HTERT RPE-1 (cell line): ENCODE measurements at regions not wholly inside any gene's neighbourhood (a gene's known extent, or its start where the extent isn't known, plus 50 kb on each side); places are given as distances from the start of the nearest gene placed in this dataset.

Experiments
- in situ Hi-C: fragments of 300-500 bp; cut with MboI; formaldehyde crosslinking; loops from 4 replicates; pipeline ENCODE4 v1.14.3; 2020; ENCODE audit warnings: low sequenced_read_pairs

DNA sequence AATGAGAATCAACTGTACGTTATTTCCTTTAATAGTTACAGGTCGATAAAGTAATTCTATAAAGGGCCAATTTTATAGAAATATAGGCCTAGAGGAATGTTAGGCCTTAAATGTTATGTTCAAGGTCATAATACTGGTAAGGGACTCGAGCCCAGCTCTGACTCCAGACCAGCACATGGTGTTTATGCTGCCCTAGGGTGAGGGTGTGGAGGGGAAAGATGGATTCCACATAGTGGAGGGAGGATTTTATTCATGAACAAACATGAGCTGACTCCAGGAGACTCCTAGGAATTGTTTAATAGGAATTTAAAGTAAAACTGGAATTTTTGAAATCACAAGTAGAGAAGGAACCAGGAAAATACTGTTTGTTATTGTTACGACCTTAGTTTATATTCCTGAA is 139.9 kb downstream of the LACC1 start:
- in situ Hi-C loops, result no loop called here

DNA sequence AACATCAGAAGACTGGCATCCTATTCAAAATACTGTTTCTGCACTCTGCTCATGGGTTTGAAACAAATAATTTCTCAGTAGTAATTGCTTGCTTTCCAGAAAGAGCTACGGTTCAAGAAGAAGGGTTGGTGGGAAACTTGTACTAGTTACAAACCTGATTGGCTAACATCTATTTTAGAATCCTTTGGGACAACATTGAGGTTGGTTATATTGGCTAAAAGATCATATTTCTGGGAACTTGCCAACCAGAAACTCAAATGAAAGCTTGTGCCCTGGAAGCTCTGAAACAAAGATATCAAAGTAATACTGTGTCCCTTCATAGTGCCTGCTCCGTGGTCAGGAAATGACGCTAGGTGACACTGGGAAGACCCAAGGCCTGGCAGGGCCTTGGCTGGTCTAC is 141.7 kb downstream of the LACC1 start:
- in situ Hi-C loops, result no loop called here

DNA sequence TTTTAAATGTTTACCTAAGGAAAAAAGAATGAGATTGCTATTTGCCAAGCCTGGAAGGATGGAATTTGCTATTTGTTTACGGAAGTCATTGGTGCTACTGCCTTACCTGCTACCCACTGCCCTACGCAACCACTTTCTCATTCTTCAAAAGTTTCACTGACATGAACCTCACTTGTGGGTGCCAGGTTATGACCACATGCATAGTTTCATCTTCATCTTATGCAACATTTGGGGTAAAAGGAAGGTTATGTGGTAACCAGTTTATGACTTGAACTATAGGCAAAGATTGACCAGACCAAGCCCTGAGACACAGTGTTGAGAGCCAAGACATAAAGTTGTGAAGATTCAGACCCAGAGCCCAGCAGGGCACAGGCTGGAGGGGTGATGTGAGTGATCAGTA is 142.5 kb downstream of the LACC1 start:
- in situ Hi-C loops, result no loop called here

DNA sequence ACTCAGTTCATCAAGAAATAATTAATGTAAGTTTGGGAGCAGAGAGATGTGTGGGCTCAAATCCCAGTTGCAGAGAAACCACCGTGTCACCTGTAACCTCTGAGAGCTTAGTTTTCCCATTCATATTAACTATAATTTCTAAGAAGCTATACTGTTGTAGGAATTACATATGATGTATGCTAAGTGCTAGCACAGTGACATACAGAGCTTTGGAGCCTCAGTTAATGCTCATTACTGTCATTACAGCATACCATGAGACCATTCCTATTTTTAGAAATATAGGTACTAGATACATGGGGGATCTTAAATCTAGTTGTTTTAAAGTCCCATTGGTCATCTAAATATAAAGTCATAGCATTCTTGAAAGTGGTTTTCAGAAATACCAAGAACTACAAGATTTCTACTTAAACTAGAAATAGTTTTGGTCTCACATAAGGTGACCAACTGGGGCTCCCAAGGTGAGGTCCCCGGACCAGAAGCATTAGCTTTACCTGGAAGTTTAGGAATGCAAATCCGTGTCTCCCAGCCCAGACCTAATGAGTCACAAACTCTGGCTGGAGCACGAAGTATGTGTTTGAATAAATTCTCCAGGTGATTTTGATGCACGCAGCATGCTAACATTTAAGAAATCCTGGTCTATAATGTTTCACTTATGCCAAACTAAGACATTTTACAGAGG is 144.6 kb downstream of the LACC1 start:
- in situ Hi-C loops, result no loop called here

DNA sequence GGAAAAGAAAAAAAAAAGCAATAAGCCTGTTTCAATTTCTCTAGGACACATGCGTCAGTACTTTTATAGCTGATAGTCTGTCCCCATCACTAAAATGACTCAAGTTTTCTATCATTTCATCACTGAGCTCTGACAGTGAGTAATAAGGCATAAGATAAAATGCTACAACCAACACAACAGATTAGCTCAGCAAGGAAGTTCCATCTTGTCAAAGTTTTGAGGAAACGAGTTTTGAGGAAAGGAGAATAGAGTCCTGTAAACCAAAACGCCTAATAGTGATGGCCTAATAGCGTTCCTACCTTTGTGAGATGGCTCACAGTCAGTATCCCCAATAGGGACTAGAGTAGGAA is 145.1 kb downstream of the LACC1 start:
- in situ Hi-C loops, result no loop called here

DNA sequence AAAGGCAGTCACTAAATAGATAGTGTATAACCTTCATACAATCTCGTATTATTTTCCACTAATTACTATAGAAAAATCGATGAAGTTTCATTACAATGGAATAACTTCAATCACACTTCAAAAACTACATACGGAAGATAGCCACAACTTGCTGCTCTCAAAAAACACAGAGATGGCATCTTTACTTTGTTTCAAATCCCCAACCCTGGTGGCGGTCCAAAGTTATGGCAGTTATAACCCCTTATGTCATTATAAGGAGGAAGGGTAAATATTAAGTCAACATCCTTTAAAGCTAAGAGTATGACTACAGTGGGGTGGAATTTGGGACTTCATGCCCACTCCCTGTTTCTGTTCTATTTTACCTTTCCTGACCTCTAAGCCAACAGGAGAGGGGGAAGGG is 146.5 kb downstream of the LACC1 start:
- in situ Hi-C loops, result no loop called here

DNA sequence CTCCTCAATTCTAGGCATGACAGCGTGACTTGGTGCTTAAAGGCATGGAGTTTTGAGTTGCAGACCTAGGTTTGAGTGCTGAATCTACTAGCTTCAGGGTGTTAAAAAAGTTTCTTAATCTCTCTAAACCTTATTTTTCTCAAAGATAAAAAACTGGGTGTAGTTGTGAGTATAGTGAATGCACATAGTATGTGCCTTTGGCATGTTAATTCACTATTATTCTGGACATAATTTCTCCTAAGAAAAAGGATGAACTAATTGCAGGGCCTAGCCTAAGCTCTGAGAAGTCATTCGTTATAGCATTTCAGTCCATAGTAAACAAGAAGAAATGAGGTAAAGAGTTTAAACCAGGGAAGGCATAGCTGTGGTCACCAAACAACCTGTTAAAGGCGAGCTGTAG is 149.0 kb downstream of the LACC1 start:
- in situ Hi-C loops, result no loop called here

DNA sequence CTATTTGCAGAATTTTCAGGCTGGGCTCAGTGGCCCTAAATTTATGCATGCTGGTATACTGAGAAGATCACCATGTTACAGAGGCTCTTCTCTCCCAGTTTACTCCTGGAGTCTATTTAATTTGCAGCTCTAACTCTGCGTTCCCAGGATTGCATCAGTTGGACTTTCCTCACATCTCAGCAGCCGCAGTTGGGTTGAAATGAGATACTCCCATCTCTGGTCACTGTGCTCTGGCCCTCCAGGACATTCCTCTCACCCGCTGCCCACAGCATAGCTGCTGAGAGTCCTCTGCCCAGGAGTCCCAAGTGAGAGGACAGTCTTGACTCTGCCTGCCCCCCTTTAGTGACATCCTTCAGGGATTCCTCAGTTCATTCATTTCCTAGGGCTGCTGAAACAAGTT is 150.9 kb downstream of the LACC1 start:
- in situ Hi-C loops, result no loop called here

DNA sequence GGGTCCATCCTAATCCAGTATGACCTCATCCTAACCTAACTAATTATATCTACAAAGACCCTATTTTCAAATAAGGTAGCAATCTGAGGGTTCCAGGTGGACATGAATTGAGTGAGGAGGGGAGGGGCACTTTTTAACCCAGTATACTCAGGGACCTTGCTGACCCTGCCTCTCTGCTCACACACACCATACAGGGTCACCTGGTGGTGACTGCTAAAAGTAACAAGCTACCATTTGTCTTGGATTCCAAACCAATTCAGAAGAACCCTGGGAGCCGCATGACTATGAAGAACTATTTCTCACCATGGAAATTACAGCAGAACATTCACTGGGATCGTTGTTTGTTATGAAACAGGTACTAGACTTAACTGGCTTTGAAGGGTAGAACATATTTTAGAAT is 151.9 kb downstream of the LACC1 start:
- in situ Hi-C loops, result no loop called here

DNA sequence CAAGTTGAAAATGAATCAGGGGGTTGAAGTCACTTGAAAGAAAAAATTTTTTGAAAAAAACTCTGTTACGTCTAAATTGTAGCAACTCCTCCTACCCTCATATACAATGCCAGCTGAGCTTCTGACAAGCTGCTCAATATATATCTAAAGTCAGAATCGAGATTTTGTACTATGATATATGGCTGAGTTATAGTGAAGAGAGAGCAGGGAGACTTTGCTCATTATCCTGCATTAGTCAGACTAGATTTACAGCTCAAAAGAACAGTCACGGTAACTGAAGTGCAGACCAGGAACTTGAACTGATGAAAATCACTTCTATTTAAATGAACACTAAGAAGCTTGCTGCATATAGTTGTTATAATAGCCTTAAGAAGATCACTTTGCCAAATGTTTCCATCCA is 153.1 kb downstream of the LACC1 start:
- in situ Hi-C loops, result no loop called here

DNA sequence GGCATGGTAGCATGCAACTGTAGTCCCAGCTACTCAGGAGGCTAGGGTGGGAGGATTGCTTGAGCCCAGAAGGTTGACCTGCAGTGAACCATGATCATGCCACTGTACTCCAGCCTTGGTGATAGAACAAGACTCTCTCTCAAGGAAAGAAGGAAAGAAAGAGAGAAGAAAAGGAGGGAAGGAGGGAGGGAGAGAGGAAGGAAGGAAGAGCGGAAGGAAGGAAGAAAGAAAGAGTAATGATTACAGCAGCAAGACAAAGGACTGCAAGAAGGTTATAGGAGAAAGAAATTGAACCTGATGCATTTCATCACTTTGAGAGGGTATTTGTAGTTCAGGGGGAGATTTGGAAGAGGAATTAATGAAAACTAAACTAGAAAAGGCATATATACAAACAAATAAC is 155.7 kb downstream of the LACC1 start:
- in situ Hi-C loops, result no loop called here

DNA sequence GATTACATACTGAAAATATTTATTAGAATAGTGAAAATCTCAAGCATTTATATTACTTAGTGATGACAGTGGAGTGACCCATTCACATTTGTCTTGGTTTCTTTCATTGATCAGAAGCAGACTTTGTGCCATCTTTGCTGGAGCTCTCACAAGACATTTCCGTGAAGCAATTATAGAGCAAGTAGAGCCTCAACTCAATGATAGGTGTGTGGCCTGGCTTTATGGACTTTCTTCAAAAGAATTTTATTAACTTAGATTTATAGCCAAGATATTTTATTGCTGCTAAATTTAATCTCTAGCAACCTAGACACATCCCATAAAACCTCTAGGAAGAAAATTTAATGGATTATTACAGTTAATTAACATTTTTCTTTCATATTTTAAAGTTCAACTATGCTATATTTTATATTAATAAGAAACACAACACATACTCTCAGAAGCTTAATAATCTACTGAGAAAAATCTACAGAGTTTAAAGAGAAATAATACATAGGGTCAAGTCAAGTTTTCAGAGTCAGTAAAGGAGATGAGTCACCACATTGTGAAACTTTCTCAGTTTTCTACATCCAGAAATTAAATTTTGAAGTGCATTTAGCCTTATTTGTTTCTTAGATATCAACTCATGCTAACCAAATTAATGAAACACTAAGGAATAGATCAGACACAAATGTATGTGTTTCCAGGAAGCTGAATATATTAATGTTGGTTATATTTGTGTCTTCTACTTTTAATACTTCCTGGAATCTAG is 160.5 kb downstream of the LACC1 start:
- in situ Hi-C loops, result no loop called here

DNA sequence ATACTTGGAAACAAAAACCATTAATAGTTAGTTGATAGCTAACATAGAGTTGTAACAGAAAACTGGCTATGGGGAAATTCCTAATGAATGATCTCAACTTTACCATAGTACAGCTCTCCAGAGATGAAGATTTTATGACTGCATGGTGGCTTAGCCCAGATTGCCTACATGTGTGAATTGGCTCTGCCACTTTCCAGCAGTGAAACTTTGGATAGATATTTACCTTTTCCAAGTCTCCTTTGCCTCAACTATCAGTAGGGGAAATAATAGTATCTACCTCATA is 161.1 kb downstream of the LACC1 start:
- in situ Hi-C loops, result no loop called here

DNA sequence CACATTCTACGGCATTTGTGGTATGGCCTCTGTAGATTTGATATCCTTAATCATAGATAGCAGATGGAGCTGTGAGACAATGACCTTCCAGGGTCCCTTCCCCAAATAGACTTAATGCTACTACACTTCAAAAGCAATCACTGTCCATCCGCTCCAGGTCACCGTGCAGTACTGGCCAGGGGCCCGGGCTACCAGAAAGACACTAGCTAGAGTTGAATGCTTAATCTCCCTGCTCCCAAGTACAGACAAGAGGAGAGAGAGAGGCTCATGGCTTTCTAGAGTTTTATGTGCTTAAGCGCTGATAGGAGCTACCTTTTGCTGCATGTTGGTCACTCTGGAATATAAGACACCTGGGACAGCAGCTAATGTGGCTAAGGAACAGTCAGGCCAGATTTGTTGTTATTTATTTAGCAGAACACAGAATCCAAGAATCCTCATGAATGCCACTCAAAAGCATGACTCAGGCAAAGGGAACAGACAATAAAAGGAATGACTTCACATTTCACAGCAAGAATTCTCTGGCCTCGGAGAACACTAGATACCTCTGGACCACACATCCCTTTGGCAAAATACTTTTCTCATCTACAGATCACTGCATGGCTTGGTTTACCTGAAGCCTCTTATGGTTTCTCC is 165.0 kb downstream of the LACC1 start:
- in situ Hi-C loops, result no loop called here

DNA sequence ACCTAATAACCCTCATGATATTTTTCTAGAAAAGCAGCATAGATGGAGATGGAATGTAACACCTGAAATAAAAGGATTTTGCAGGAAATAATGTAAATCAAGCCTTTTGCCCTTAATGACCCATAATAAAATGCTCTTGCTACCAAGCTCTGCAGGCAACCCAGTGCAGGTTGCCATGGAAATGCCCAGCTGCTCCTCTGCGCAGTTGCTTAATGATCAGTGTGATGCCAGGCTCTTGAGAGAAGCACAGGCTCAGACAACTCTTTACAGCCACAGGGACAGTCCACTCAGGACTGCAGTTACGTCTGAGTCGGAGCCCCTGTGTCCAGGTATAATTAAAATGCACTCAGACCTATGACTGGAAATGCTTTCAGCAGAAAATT is 165.5 kb downstream of the LACC1 start:
- in situ Hi-C loops, result no loop called here

DNA sequence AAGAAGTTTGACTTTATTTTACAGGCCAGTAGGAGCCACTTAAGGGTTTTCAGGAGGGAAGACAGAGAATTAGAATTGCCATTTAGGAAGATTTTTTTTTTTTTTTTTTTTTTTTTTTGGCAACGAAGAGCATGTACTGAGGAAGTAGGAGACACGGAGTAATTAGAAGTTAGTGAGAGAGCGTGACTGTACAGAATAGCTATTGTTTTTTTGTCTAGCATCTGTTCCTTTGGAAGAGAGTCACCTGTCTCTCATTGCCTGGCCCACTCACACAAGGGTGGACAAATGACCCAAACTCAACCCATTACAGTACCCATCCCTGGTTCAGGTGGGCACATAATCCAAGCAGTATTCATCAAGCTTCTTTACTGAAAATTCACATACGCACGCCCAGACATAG is 166.7 kb downstream of the LACC1 start:
- in situ Hi-C loops, result no loop called here

DNA sequence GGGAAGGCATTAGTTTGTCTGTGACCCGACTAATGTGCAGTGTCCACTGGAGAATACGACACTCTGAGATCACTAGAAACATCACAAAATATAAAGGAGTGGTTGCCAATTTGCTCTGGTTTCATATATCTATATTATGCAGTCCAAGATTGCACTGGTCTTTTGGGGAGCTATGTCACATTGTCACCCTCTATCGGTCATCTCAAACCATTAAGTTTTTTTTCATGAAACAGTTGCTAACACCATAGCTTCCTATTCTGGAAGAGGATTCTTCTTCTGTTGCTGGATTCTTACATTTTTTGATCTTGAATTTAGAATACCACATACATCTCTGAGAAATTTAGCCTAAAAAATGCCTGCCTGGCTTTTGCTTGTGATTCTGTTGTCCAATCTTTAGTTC is 168.6 kb downstream of the LACC1 start:
- in situ Hi-C loops, result no loop called here

DNA sequence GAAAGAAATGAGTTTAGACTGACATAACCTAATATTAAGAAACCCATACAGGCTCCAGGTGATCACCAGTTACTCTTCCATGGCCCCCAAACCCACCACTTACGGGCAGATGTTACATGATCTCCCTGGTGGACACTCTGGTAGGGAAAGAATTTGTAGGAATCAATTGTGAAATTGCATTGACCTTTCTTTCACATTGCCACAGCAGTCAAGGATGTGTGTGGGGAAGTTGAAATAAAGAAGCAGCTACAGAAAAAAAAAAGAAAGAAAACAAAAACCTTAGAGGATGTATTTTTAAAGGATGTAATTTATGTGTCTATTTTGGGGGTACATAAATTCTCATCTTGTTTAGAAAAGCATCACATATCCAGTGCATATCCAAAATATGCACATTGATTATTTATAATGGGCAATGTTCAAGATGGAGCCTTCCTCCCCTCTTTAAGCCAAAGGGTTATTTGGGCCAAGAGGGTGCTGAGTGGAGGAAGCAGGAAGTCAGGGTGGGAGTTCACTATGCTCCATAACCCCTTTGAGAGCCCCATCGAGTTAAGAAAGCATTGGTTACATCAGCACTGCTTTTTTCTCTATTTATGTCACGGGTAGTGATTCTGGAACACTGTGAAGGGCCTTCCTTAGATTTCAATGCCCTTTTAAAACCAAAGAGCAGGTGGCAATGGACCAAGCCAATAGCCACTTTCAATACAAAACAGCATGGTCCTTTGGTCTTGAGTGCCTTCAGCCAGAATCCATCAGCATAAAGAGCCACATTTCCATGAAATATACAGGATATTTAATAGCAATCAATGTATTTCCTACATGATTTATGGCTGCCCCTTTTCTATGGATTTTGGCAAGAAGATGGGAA is 169.6 kb downstream of the LACC1 start:
- in situ Hi-C loops, result no loop called here

DNA sequence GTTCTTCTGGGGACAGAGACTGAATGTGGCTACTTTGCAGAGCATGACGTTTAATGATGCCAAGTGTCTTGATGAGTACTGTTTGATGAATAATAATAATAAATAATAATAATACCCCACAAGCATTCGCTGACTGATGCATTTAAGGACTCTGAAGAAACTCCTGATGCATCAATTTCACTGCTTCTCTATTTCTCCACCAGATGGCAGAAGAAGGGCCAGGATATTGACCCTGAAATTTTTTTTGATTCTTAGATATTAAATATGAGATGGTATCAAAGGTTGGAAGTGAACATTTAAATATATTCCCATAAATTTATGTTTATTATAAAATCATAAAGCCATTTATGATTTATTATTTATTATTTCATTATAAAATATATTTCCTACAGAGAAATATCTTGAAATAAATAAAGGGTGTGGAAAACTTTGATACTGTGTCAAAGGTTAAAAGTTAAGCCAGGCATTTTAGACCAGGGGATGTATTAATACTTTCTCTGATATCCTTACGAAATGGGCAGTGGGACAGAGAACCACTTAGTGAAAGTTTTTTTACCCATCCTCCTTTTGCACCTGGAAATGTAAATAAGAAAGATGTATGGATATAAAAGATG is 170.9 kb downstream of the LACC1 start:
- in situ Hi-C loops, result loop anchor here (25.0 kb wide), 1 partner anchor 387 kb away; no protein-coding TSS in a partner anchor

DNA sequence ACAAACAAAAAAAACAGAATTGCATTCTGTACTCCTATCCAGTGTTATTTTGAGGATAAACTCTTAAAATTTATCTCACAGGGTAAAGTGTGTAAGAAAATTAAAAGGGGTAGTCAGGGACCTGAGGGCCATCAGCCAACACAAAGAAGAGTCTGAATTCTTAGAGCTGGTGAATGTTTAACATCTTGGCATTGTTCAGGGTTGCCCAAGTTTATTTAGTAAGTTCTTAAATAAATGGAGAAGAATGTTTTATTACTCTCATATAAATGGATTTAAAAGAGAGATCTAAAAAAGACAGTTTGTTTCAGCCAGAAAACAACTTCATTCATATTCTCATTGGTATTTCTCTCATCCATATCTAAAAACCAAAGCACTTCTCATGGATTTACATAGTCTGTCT is 171.7 kb downstream of the LACC1 start:
- in situ Hi-C loops, result loop anchor here (25.0 kb wide), 1 partner anchor 386 kb away; no protein-coding TSS in a partner anchor
